GM18502 (cell line): ENCODE measurements at regions not wholly inside any gene's neighbourhood (a gene's known extent, or its start where the extent isn't known, plus 50 kb on each side); places are given as distances from the start of the nearest gene placed in this dataset.

Source experiments
- ATAC-seq: cut with Tn5 transposase; IDR thresholded peaks from one replicate; pipeline ENCODE4 v1.9.1; 2021; ENCODE audit warnings: mild to moderate bottlenecking; ENCODE audit not compliant: unreplicated experiment, poor library complexity

DNA sequence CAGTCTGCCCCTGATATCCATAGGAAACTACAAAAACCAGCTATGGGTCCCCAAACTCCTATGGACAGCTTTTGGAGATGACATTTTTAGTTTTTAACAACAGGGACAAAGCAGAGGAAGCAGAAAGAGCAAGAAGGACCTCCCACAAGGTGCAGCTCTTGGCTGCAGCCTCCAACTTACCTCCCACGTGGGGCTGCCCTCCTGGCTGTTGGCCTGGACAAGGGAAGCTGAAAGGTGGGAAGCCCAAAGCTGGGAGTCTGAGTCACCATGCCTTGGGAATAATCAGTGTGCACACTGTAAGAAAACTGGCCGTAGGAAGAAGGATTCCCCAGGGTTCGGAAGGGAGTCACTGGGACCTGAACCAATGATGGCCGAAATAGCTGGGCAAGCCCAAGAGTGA, 51.8 kb upstream of the PAX1 start:
- ATAC-seq, result no peak

DNA sequence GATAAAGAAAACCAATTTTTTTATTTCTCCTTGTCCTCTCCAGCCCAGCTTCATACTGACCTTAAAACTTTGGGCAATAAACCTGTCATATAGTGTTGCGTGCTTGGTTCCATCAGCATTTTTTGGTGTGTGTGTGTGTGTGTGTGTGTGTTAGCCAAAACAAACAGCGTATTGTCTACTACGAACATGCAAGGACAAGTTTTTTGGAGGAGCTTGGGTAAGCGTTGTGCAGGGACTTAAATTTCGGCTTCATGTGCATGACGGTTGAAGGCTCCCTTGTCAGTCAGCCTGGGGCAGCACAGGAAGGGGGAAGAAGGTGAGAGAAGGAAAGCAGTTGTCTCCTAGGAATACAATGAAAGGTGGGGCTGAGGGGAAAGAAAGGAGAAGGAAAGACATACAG, 62.0 kb upstream of the PAX1 start:
- no peak for ATAC-seq

DNA sequence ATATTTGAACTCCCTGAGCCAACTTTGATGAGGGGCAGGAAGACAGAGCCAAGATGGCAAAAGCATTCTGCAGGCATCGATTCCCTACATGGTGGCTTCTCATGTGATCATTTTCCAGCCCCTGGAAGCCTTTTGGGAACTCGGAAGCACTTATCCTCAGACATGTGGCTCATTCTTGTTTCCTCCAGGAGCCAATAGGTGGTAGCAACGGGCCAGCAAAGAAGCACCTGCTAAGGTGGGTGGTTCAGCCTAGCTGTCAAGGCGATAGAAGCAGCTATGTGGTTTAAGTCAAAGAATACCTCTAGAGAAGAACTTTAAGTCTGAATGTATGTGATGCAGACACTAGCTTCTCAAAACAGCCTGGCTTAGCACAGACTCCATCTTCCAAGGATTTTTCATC, 64.9 kb upstream of the PAX1 start:
- no peak for ATAC-seq

DNA sequence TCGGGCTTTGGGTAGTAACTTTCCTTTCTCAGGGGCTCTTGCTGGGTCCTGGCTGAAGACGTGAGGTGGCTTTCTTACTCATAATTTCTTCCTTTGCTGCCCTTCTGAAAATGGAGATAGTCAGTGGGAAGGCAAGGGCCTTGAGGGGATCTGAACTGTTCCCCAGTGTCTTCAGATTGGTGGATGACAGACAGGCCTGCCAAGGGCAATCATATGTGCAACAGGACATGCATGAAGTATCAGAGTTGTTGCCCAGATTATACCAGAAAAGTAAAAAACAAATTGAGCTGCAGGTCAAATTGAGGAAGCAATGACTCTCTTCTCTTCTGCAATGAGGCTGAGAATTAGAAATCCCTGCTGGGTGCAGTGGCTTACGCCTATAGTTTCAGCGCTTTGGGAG, 71.6 kb upstream of the PAX1 start:
- no peak for ATAC-seq

DNA sequence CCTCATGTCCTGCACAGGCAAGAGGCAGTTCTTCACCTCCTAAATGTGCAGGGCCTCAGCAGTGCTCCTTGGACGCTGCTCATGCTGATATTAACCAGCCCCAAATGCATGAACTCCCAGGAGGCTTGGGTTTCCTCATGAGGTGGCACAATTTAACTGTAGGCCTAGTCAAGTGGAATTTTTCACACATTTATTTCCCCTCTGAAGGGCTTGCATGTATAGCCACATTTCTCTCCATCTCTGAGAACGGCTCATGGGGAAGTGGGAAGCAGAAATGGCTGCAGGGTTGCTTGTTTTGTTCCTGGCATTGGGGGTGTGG, 72.8 kb upstream of the PAX1 start:
- ATAC-seq, result no peak

DNA sequence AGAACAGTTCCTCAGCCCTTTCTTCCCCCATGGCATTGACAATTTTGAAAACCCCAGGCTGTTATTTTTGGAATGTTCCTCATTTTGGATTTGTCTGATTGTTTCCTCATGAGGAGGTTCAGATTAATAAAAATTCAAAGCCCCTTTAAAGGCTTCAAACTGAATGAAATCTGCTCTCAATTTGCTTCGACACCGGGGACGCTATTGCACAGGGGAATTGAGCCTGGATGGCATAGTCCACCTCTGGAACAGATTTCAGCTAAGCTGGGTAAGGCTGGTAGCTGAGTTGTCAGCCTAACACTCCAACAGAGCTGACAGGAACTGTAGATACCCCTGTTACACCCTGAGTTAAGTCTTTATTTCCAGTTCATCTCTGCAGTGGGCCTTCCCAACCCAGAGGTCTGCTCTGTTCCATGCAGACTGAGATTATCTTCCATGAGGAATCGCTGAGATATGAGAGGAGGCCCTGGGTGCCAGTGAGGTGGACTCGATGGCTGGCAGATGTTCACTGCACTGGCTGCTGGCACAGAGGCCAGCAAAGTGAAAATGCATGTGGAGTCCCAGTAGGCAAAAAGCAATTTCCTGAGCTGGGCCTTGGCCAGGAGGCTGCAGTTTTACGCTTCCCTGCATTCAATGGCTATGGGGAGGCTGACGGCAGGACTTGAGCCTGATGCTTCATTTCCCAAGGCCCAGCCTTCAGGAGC, 73.3 kb upstream of the PAX1 start:
- no peak for ATAC-seq

DNA sequence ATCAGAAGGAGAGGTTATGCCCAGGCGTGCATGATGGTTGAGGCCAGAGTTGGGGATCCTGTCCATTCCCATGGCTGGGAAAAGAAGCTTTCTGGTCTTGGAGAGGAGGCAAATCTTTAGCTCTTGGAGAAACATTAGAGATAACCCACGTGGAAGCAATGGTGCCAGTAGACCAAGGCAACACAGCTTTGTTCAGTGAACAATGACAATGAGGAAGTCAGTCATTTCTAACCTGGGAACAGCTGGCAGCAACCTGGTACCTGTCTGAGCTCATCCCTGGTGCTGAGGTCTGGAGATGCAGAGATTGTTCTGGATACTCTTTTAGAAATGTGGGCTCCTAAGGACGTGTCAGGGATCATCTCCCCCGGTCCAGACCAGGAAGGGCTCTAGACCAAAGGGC, 76.7 kb upstream of the PAX1 start:
- ATAC-seq, result no peak

DNA sequence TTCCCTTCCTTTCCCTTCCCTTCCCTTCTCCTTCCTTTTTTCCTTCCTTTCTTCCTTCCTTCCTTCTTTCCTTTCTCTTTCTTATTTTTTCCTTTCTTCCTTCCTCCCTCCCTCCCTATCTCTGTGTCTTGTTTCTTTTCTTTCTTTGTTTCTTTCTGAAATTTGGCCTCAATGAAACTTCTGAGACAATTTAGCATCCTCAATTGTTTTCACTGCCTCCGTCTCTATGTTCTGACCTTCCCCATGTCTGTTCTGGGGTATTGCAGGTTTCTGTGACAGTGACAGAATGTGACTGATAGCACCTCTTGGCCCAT, 81.7 kb upstream of the PAX1 start:
- no peak for ATAC-seq

DNA sequence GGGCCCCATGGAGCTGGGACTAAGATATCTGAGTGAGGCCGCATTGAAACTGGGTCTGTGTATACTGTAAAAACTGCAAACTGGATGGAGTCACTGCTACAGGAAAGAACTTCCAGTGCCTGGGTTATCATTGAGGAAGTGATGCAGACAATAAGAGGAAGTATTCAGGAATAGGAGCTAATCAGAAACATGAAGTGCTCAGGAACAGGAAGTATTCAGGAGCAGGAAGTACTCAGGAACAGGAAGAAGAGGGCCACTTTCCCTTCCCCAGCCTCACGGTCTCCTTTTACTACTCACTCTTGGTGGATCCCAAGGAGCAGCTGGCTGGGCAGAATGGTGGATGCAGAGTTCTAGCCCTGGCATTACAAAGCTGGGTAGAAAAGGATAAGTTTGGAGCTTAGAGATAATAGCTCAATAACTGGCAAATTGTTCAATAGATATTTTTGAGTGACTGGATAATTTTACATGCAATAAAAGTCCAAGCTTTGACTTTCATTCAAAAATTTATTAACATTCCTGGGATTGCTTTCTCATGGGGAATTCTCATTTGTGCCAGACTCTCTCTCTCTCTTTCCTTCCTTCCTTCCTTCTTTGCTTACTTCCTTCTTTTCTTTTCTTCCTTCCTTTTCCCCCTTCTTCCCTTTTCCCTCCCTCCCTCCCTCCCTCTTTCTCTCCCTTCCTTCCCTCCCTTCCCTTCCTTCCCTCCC, 82.2 kb upstream of the PAX1 start:
- ATAC-seq, result no peak

DNA sequence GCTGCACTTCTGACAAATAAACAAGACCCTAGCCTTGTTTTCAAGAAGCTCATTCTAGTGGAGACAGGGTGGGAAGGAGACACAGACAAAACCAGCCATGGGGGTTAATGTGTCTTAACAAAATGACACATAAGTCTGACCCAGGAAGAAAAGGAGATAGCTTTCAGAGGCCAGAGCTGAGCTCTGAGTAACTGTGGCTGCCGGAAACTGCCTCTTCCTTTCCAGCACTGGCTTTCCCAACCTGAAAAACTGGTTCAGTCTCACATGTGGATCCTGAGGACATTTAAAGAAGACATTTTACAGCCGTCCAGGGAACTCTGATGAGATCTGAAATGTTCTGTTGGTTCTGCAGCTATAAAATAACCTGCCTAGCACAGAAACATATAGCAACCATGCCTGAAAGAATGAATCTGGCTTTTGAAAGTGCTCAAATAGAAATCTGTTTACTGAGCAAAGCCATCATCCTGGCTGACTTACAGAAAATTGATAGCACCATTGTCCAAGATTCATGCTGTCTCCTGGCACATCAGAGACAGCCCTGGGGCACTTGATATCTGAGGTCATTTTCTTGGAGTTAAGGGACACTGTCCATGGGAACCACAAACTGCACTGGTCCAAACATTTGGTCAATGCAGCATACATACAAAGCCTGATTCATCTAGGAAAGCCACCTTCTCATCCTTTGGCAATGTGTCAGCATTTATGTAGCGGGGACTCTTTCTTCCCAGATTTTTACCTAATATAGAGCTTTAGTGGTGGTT, 83.2 kb upstream of the PAX1 start:
- ATAC-seq, result no peak

DNA sequence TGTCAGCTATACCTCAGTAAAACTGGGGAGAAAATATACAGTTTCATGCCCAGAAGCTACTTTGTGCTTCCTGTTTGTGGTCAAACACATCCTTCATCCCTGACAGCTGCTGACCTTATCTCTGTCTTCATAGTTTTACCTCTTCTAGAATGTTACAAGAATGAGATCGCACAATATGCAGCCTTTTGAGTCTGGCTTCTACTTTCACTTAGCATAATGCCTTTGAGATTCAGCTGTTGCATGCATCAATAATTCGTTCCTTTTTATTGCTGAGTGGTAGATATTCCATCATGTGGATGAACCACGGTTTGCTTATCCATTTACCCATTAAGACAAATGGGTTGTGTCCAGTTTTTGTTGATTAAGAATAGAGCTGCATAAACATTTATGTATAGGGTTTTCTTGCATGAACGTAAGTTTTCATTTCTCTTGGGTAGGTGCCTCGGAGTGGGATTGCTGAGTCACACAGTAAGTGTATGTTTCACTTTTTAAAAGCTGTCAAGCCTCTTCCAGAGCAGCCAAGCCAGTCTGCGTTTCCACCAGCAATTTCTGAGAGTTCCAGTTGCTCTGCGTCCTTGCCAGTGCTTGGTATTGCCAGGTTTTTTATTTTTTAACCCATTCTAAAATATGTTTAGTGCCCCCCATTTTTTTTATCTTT, 86.6 kb upstream of the PAX1 start:
- peak; percentile 74 for ATAC-seq

DNA sequence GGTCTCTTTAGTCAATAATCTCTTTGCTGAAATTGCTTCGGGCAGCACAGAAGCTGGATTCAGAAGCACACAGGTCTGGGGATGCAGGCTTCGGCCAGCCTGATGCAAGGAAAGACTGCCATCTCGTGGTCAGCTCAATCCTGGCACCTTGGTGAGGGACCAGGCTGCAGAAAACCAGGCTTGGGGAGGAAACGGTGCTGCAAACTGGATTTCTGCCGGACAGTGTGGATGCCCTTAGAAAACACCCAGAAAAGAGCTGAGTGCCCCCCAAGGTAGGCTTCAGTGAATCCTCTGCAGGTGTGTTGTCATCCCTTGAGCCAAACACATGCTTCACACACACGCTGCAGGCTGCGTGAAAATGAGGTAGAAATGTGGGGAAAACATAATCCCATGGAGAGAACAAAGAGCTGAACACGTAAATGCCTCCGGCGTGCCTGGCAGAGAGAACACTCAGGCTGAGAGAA, 89.8 kb upstream of the PAX1 start:
- peak; percentile 76 for ATAC-seq

DNA sequence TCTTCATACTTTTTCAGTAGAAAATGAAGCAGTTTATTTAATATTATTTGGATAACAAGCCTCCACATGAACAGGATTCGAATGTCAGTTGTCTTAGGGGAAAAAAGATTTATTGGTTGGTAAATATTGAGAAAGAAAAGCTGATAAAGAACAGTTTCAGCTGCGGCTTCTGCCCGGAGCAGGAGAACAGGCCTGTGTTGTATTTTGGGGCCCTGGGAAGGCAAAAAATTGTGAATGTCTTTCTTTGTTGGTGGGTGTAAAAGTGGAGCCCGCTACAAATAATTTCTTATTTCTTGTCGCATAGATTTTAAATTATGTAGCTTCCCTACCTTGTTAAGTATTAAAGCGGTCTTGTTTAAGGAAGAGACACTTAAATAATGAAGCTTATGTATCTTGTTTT, 90.5 kb upstream of the PAX1 start:
- ATAC-seq, result no peak

DNA sequence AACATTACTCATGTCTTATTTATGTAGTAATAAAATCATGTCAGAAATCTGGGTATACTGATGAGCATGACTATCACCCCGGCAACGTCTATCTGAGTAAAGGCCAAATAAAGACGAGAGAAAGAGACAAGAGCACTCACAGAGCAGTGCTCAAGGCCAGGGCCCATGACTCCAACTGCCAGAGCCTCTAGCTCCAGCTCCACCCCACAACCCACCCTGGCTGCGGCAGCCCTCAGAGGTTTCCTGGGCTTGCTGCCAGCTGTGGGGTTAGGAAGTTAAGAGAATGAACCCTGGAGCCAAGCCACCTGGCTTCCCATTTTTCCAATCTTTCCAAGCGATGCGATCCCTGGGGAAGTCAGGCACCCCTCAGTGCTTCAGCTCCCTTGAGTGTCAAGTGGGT, 92.0 kb upstream of the PAX1 start:
- no peak for ATAC-seq

DNA sequence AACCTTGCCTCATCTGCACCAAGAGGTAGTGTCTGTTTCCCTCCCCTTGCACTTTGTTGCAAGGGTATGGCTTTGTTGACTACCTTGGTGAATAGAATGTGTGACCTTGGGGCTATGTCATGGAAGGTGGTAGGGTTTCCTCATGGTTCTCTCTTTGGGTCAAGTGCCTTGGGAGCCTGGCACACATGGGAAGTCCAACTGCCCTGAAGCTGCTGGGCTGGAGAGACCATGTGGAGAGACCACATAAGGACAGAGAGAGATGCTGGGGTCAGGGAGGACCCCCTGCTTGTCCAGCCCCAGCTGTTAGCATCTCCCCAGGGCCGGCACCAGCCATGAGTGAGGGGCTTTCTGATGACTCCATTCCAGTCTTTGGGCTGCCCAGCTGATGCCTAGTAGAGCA, 95.5 kb upstream of the PAX1 start:
- no peak for ATAC-seq

DNA sequence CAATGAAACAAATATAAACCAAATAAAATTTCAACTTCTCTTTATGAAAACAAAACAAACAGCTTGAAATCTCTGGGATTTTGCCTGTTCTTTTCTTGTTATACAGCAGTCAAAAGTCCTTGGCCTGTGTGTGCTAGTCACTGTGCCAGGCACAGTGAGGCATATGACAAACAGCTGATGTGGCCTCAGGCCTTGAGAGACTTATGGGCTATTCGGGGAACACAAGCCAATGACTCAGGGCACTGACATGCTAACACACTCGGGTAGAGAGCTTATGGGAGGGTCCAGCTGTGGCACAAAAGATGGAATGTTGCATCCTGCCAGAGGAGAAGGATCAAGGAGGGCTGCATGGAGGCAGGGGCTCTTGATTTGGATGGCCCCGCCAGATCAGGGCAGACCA, 95.4 kb upstream of the NKX2-2 start:
- ATAC-seq, result no peak

DNA sequence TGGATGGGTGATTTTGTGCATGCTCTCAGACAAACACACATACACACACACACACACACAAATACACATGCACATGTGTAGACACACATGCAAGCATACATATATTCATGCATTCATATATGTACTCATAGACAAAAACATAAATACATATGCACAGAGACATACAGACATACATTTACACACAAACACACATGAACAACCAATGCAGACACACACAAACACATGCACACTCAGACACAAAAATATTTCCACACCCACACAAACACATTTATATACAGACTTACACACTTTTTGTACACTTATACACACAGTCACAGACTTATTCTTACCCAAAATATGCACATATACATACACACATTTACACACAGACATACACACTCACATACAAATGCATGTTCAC, 94.9 kb upstream of the NKX2-2 start:
- no peak for ATAC-seq

DNA sequence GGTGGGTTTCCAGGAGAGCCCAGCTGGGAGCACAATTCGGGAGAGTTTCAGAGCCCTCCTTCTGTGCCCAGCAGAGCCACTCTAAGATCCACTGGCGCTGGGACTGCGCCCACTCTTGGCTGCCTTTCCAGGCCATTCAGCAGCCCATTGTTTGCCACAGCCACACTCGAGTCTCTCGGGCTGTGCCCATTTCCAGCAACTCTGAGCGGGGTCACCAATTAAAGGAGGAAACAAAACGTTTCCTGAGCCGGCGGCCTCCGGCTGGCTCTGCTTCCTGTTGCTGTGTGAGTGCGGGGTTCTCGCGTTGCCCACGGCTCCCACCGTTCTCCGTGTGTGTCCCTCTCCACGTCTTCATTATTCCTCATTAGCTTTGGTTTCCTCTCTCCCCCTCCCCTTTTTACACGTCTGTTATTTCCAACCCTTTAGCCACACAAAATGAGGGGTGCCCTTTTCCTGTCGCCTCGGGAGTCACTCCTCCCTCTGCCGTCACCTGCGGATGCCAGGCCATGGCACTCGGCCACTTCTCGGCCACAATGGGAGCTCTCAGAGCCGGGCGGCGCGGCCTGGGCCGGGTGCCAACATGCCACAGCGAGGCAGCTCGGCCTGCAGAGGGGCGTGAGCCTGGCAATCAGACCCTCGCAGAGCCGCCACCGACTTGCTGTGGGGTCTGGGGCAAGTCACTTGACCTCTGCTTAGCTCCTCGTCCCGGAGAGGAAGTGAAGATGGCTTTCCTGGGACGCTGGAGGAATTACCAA, 94.3 kb upstream of the NKX2-2 start:
- ATAC-seq, result no peak

DNA sequence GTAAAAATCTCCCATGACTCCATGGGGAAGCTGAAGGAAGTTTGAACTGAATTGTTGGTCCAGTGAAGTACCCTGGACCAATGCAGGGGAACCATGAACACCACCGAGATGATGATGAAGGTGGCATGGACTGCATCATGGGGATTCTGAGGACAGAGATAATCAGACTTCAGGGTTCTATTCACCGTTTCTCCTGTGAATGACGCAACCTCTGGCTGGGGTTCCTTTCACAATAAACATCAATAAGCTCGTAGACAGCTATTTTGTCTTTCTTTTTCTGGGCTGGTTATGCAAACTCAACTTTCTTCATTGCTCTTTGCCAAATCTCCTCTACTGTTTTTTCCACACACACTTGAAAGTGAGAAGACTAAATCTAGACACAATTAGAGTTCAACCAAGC, 87.9 kb upstream of the NKX2-2 start:
- no peak for ATAC-seq

DNA sequence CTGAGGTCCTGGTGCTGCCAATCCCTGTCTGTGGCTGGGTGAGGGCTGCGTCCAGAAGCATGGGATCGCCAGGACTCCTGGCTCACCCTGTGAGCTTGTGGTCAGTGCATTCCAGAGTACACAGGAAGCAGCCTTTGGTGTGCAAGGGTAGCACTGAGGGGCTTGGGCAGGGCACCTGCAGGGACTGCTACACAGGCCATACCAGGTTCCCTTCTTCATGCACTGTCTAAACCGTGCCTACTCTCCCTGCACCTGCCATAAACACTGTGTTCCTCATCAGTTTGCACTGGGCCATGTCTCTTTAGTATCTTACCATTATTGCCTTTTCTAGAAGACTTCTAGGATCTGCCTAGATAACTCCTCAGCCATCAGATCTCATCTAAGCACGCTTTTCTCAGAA, 72.8 kb upstream of the NKX2-2 start:
- ATAC-seq, result no peak
